ENCODE measurements at regions not wholly inside any gene's neighbourhood (a gene's known extent, or its start where the extent isn't known, plus 50 kb on each side); places are given as distances from the start of the nearest gene placed in this dataset.

- Histone ChIP-seq H3K4ac (ENCODE audit: low read depth, low read length) (no peak overlapping the region), H2BK120ac (ENCODE audit: low read depth, low read length, poor library complexity, severe bottlenecking) (no peak overlapping the region), H4K20me1 (ENCODE audit: control insufficient read depth, insufficient read depth, insufficient read length) (no peaks in the 10 kb centered on the region), H3K4me1 (ENCODE audit: insufficient read depth, low read length) (no peaks in the 10 kb centered on the region), H4K5ac (ENCODE audit: insufficient read length, low read depth, low read length) (no peak overlapping the region), H3K79me2 (ENCODE audit: insufficient read depth, low read length) (no peaks in the 10 kb centered on the region), H3K9me3 (ENCODE audit: control insufficient read depth, low read depth, low read length) (no peaks in the 10 kb centered on the region), H3K79me1 (ENCODE audit: insufficient read depth, low read depth, low read length, poor library complexity, severe bottlenecking) (no peaks in the 10 kb centered on the region), H4K91ac (ENCODE audit: insufficient read length, low read depth, low read length) (no peak overlapping the region), H2BK20ac (ENCODE audit: low read depth, low read length, poor library complexity, severe bottlenecking) (no peak overlapping the region), H2AK5ac (ENCODE audit: insufficient read length, low read length) (no peak overlapping the region), H3T11ph (ENCODE audit: low read length) (no peak overlapping the region), H2AFZ (ENCODE audit: low read length) (no peak overlapping the region), H2BK15ac (ENCODE audit: low read depth, low read length) (no peak overlapping the region), H3K18ac (ENCODE audit: insufficient read length, low read depth, low read length) (no peak overlapping the region), H2BK5ac (ENCODE audit: insufficient read length, low read length) (no peak overlapping the region), H2BK12ac (ENCODE audit: insufficient read length, low read depth, low read length) (no peak overlapping the region), H3K27me3 (ENCODE audit: insufficient read depth, low read length) (no peaks in the 10 kb centered on the region), H3K4me2 (ENCODE audit: insufficient read depth, insufficient read length, low read length) (no peak overlapping the region), H3K23ac (ENCODE audit: insufficient read length, low read depth, low read length) (no peak overlapping the region), H3K14ac (ENCODE audit: insufficient read depth, low read length) (no peak overlapping the region), H3K9ac (ENCODE audit: extremely low read depth, insufficient read length, low read length) (no peak overlapping the region), H4K8ac (replicated peaks; ENCODE audit: insufficient read length, low read depth, low read length) (no peak overlapping the region), H3K23me2 (ENCODE audit: insufficient read length, low read depth, low read length, poor library complexity, severe bottlenecking) (no peaks in the 10 kb centered on the region), H3K27ac (ENCODE audit: insufficient read length, low read depth, low read length) (no peak overlapping the region), H3K56ac (ENCODE audit: insufficient read length, low read depth, low read length) (no peak overlapping the region)
- Mint-ChIP-seq H3K36me3 (ENCODE audit: insufficient read depth in 1 of 3, low read depth in 3 of 3) (no peaks in the 10 kb centered on the region), H3K4me3 (no peak overlapping the region), H3K4me1 (no peaks in the 10 kb centered on the region), H3K27me3 (ENCODE audit: low read depth) (no peaks in the 10 kb centered on the region), H3K27ac (no peak overlapping the region), H3K9me3 (no peaks in the 10 kb centered on the region)
- no CpG with 5 or more reads among the region's 3 CpGs for WGBS (ENCODE audit: extremely low coverage, insufficient read length, low lambda C conversion rate)
- DNase-seq: no peak
- no peak for TF ChIP-seq CTCF (conservative IDR thresholded peaks at IDR 0.05)
Measured at GRCh38 chr3:191105418-191105817, 93.6 kb upstream of the OSTN start.

Measured in H9 (cell line).